ENCODE measurements at regions not wholly inside any gene's neighbourhood (a gene's known extent, or its start where the extent isn't known, plus 50 kb on each side); places are given as distances from the start of the nearest gene placed in this dataset.

GRCh38 chr5:14009575-14009974 is 65.1 kb upstream of the DNAH5 start:
- Histone ChIP-seq H3K4me3 (ENCODE audit: control insufficient read depth in 2 of 3, extremely low read depth in 1 of 3, insufficient read depth in 2 of 3, low read depth in 1 of 3, low read length in 3 of 3) (no peak overlapping the region), H3K9ac (ENCODE audit: control insufficient read depth, extremely low read depth, insufficient read depth, low read length) (no peak overlapping the region)
- no peak for FAIRE-seq

DNA sequence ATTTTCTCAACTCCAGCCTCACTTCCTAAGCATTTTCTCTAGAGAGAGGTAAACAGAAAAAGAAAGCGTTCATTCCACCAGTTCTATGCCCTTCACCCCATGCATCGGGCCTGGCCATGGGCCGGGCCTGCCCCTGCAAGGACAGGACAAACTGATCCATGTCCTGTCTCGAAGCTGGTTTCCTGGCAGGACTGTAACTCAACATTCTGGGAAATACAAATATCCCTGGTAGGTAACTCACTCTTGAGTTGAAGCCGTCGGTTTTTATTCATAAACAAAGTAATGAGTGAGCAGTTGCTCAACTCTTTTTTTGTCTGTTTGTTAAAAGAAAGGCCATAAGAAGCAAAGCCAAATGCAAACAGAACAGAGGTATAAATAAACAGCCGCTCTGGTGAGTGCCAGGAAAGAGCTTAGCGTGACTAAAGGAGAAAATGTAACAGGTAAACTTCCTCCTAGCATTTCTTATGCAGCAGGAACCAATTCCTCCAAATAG is 64.4 kb upstream of the DNAH5 start:
- H3K79me2 ChIP-seq (ENCODE audit: control insufficient read depth, insufficient read depth, low read length), result no peaks in the 10 kb centered on the region
- no peak overlapping the region for H3K9ac ChIP-seq (ENCODE audit: control insufficient read depth, extremely low read depth, insufficient read depth, low read length)
- H4K20me1 ChIP-seq (ENCODE audit: control insufficient read depth, extremely low read depth, insufficient read depth, low read length), result no peaks in the 10 kb centered on the region
- H3K4me2 ChIP-seq (ENCODE audit: control insufficient read depth, extremely low read depth, insufficient read depth, low read depth, low read length), result no peak overlapping the region
- no peak for TF ChIP-seq EZH2 (IDR thresholded peaks at IDR 0.05; ENCODE audit: low read length)
- no peak for TF ChIP-seq CTCF (optimal IDR thresholded peaks at IDR 0.05 in 1 of 3, IDR thresholded peaks at IDR 0.05 in 1 of 3, conservative IDR thresholded peaks at IDR 0.05 in 1 of 3; ENCODE audit: extremely low read depth in 1 of 3, insufficient read depth in 2 of 3, low read length in 3 of 3)
- H2AFZ ChIP-seq (ENCODE audit: control insufficient read depth, low read length), result no peak overlapping the region
- H3K27me3 ChIP-seq (ENCODE audit: control insufficient read depth, extremely low read depth, insufficient read depth, low read length), result no peaks in the 10 kb centered on the region
- H3K27ac ChIP-seq (ENCODE audit: control insufficient read depth, insufficient read depth, low read length), result no peak overlapping the region
- H3K36me3 ChIP-seq (ENCODE audit: control insufficient read depth in 2 of 2, extremely low read depth in 1 of 2, insufficient read depth in 2 of 2, low read length in 2 of 2), result no peaks in the 10 kb centered on the region
- DNase-seq (ENCODE audit: low read depth, low spot score) (no peak), FAIRE-seq (no peak)
- no peak overlapping the region for H3K4me3 ChIP-seq (ENCODE audit: control insufficient read depth in 2 of 3, extremely low read depth in 1 of 3, insufficient read depth in 2 of 3, low read depth in 1 of 3, low read length in 3 of 3)
- H3K9me1 ChIP-seq (ENCODE audit: control insufficient read depth, extremely low read depth, insufficient read depth, low read length), result no peaks in the 10 kb centered on the region
- H3K4me1 ChIP-seq (ENCODE audit: control insufficient read depth, extremely low read depth, insufficient read depth, low read length), result peaks cover 8% of the 10 kb centered on the region
- dilution Hi-C loops (cut with MboI; ENCODE audit: extremely low pct_ligation_motif_present, low sequenced_read_pairs), result no loop called here
- no peaks in the 10 kb centered on the region for H3K9me3 ChIP-seq (ENCODE audit: control insufficient read depth, low read depth, low read length)

More at GRCh38 chr5:14009575-14009974, 65.1 kb upstream of the DNAH5 start:
- no peak overlapping the region for H3K4me2 ChIP-seq (ENCODE audit: control insufficient read depth, extremely low read depth, insufficient read depth, low read depth, low read length)
- H3K9me3 ChIP-seq (ENCODE audit: control insufficient read depth, low read depth, low read length), result no peaks in the 10 kb centered on the region
- no peaks in the 10 kb centered on the region for H3K36me3 ChIP-seq (ENCODE audit: control insufficient read depth in 2 of 2, extremely low read depth in 1 of 2, insufficient read depth in 2 of 2, low read length in 2 of 2)
- H4K20me1 ChIP-seq (ENCODE audit: control insufficient read depth, extremely low read depth, insufficient read depth, low read length), result no peaks in the 10 kb centered on the region
- no peak overlapping the region for H2AFZ ChIP-seq (ENCODE audit: control insufficient read depth, low read length)
- H3K4me1 ChIP-seq (ENCODE audit: control insufficient read depth, extremely low read depth, insufficient read depth, low read length), result peaks cover 8% of the 10 kb centered on the region
- no peak for DNase-seq (ENCODE audit: low read depth, low spot score)
- H3K9me1 ChIP-seq (ENCODE audit: control insufficient read depth, extremely low read depth, insufficient read depth, low read length), result no peaks in the 10 kb centered on the region
- H3K27ac ChIP-seq (ENCODE audit: control insufficient read depth, insufficient read depth, low read length), result no peak overlapping the region
- H3K27me3 ChIP-seq (ENCODE audit: control insufficient read depth, extremely low read depth, insufficient read depth, low read length), result no peaks in the 10 kb centered on the region
- H3K79me2 ChIP-seq (ENCODE audit: control insufficient read depth, insufficient read depth, low read length), result no peaks in the 10 kb centered on the region
- TF ChIP-seq EZH2 (IDR thresholded peaks at IDR 0.05; ENCODE audit: low read length) (no peak), CTCF (optimal IDR thresholded peaks at IDR 0.05 in 1 of 3, IDR thresholded peaks at IDR 0.05 in 1 of 3, conservative IDR thresholded peaks at IDR 0.05 in 1 of 3; ENCODE audit: extremely low read depth in 1 of 3, insufficient read depth in 2 of 3, low read length in 3 of 3) (no peak)
- dilution Hi-C loops (cut with MboI; ENCODE audit: extremely low pct_ligation_motif_present, low sequenced_read_pairs), result no loop called here
